ENCODE measurements at regions not wholly inside any gene's neighbourhood (a gene's known extent, or its start where the extent isn't known, plus 50 kb on each side); places are given as distances from the start of the nearest gene placed in this dataset.

GRCh38 chr2:8197101-8197500, 484.8 kb upstream of the ID2 start:
- DNase-seq (ENCODE audit: low read depth in 3 of 3) = no peak

DNA sequence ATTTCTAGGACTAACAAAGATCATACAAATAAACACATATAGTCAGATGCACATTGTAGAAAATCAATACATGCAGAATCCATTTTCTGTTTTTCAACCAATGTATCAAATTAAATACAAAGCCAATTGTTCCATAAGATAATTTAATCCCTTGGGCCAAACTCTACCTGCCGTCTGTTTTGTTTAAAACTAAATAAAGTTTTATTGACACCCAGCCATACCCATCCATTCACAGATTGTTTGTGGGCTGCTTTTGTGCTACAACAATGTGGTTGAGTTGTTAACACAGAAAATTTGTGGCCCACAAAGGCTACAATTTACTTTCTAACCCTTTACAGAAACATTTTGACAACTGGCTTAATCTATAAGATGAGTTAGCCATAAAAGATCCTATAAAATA, 484.0 kb upstream of the ID2 start:
- no peak for DNase-seq (ENCODE audit: low read depth in 3 of 3)

DNA sequence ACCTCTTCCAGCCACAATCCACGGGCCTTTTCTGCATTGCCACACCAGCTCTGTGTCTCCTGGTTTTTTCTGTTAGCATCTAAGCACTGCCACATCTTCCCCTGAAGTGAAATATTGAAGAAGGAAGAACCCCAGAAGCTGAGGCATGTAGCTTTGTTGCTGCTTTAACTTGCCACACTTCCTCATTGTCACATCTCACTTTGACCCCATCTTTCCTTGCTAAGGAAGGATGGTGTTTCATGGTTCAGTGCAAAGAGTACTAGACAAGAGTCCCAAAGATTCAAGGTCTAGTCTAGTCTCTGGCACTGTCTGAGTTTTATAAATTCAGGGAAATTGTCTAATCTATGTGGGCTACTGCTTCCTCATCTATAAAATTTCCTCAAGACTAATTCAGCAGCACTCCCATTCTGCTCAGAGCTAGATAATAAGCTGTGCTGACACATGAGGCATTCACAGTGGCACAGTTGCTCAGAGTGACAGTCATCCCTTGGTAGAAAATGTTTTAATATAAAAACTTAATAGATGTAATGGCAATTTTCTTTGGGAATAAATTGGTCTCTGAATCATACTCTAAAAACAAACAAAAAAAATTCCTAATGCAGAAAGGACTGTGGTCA, 483.0 kb upstream of the ID2 start:
- no peak for DNase-seq (ENCODE audit: low read depth in 3 of 3)

DNA sequence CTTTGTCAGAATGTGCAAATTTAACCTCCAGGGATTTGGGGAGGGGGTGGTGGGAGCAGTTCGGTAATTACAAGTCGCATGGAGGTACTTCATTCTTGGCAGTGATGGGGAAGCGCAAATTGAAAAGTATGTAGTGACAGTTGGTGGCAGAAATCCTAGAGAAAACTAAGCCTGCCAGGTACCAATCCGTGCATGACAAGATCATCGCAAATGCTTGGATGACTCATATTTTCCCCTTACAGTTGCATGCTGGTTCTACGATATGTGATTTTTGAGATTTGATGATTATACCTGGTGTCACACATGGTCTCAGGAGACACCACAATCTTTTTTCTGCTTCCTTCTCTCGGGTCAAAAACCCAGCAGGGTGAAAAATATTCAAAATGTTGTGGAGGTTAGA, 479.7 kb upstream of the ID2 start:
- DNase-seq (ENCODE audit: low read depth in 3 of 3) = no peak

DNA sequence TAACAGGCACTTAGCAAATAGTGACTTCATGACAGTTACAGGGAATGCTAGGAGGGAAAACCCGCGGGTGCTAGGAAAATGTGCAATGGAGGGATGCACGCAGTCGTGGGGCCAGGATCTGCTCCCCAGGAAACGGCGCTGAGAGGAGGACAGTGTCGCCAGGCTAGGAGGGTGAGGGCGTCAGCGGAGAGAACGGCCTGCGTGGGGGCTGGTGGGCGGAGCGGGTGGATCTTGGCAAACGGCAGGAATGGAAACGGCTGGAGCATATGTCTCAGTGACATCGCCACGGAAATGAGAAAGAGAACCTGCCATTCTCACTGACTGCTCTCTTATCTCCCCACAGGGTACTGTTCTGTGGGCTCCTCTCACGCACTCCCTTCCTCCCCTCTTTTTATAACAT, 478.5 kb upstream of the ID2 start:
- no peak for DNase-seq (ENCODE audit: low read depth in 3 of 3)

GRCh38 chr2:8204711-8205110, 477.1 kb upstream of the ID2 start:
- DNase-seq (ENCODE audit: low read depth in 3 of 3) = no peak

DNA sequence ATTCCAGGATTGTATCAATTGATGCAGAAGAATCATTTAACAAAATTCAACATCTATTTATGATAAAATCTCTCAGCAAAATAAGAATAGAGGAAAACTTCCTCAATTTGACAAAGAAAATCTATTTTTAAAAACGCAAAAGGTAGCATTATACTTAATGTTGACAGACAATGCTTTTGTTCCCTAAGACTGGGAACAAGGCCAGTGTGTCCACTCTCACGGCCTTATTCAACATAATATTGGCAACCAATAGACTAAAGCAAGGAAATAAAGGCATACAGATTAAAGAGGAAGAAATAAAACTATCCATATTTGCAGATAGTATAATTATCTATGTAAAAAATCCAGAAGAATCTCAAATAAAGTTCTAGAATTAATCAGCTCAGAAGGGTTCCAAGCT, 472.4 kb upstream of the ID2 start:
- DNase-seq (ENCODE audit: low read depth in 3 of 3) = no peak

DNA sequence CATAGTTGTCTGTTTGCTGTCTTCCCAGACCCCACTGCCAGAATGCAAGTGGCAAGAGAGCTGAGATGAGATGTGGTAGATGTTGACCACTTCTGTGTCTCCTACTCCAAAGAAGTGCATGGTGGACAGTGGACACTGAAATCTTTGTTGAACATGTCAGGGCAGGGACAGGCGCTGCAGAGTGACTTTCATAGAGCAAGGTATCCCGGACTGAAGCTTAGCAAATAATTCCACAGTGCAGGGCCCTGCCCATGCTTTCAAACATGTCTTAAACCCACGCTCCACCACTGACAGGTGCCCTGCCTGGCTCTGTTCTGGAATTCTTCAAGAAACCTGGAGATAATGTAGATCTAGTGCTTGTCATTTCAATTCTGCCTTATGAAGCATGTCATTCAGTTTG, 470.5 kb upstream of the ID2 start:
- no peak for DNase-seq (ENCODE audit: low read depth in 3 of 3)

GRCh38 chr2:8212239-8212638, 469.6 kb upstream of the ID2 start:
- DNase-seq (ENCODE audit: low read depth in 3 of 3) = no peak

DNA sequence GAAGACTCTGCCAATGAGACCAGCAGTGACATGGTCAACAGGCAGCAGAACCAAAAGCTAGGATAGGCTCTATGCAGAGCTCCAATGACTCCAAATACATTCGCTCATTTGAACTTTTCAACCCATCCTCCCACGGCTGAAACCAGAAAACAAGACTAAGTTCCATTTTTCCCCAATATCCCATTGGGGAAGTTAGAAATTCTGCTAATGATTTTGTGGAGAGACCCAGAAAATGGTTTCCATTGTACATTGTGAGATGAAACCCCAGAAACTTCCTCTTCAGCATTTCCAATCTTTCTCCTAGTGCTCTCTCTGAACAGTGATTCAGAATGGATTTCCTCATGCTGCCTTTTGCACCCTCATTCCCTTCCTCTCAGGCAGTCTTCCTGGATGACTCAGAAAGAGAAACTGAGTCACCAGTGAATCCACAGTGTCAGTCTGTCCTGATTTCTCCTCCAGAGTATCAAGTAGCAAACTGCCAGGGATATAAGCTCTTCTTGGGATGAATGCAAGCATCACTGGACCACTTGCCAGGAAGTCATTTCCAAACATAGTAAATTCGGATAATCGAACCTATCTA, 467.7 kb upstream of the ID2 start:
- no peak for DNase-seq (ENCODE audit: low read depth in 3 of 3)

DNA sequence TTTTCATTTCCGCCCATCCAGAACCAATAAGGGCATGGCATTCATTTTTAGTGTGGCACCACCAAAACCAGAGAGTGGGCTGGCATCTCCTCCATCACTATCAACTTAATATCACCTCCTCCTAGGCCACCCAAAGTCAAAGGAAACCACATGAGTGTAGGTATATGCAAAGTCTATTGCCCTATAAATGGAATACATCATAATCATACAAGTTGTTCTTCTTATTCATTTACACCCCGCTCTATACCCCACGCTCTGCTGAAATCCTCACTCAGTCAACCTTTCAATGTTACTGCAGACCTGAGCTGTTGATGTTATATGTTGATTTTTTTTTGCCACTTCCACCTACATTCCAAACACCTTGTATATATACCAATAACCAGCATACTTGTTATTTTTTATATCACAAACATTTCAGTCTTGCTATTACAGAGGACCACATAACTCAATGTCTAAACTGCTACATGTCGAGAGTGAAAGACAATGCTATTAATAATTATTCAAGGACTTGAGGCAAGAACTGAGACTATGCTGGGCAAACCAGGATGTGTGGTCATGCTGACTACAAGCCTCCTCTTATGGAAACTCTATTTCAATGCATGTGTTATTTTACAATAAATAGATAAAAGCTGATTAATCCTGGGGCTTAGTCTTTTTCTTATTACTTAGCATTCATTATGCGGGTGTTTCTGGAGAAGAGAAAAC, 466.5 kb upstream of the ID2 start:
- no peak for DNase-seq (ENCODE audit: low read depth in 3 of 3)

DNA sequence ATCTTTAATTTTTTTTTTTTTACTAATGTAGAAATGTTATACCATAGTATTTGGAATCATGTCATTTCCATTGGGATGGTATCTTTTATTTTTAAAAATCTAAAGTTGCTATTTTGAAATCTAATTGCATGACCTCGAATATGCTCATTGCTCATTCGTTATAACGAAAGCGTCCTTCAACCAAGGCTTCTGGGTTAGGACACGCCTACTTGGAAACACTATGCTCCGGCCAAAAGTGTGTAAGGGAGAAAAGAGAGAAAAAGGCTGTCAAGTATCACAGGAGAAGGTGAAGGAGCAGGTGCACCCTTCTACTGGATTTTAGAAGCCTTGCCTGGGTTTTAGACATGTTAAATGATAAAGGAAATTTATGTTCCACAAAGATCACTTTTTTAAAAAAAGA, 465.9 kb upstream of the ID2 start:
- DNase-seq (ENCODE audit: low read depth in 3 of 3) = no peak

DNA sequence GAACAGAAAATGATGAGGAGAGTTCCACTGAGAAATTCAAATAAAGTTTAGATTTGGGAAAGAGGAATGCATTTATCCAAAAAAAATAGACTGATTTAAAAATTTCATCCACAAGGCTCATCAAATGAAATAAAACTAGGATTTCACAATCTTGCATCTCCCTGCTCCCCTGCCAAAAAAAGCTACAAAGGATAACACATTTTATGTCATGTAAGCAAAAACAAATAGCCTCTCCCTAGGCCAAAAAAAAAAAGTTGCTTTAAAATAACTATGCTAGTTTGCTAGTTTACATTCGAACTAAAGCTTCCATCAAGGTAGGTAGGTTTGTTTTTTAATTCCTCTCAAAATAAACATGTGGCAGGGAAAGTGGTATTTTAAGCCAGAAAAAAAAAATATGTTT, 465.5 kb upstream of the ID2 start:
- DNase-seq (ENCODE audit: low read depth in 3 of 3) = no peak

GRCh38 chr2:8217468-8218030, 464.3 kb upstream of the ID2 start:
- no peak for DNase-seq (ENCODE audit: low read depth in 3 of 3)

DNA sequence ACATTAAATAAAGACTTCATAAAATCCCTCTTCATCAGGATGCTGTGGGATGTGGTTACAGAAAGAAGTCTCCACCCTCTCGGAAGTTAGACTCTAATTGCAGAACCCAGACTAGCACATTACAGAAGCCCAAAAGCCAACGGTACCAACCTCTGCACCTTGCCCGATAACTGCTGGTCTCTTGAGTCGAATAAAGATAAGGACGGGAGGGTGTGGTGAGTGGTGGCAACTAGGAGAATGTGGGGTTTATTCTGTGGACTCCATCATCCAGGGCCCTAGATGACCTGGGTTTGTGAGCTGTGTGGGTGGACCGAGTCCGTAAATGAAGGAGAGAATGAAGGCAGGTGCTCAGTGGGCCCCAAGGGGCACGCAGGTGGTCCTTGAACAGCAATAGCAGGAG, 462.8 kb upstream of the ID2 start:
- no peak for DNase-seq (ENCODE audit: low read depth in 3 of 3)

- no peak for DNase-seq (ENCODE audit: low read depth in 3 of 3)
Observed at GRCh38 chr2:8219631-8220355, 462.1 kb upstream of the ID2 start.

GRCh38 chr2:8222979-8223694, 458.7 kb upstream of the ID2 start:
- DNase-seq (ENCODE audit: low read depth in 3 of 3) = no peak

- DNase-seq (ENCODE audit: low read depth in 3 of 3) = no peak
Observed at GRCh38 chr2:8223695-8224346, 458.0 kb upstream of the ID2 start.

GRCh38 chr2:8224347-8225190, 457.3 kb upstream of the ID2 start:
- no peak for DNase-seq (ENCODE audit: low read depth in 3 of 3)

DNA sequence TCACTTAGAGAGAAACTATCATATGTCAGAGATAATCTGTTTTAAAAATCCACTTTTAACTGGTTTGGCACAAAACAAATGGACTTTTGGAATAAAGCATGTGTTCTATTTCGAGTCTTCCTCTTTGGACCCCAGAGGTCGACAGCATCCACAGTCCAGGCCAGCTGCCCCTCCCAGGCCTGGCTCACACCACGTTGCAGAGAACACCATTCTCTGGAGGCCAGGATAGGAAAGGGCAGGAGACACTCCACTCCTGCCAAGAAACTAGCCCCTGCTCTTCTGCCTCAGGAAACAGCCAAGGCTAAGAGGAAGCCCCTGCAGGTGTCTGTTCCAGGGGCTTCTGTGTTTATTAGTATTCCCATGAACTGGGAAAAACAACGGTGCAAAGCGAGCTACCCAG, 456.6 kb upstream of the ID2 start:
- DNase-seq (ENCODE audit: low read depth in 3 of 3) = no peak
